Endothelial cell (in vitro differentiated cells): ENCODE measurements at regions not wholly inside any gene's neighbourhood (a gene's known extent, or its start where the extent isn't known, plus 50 kb on each side); places are given as distances from the start of the nearest gene placed in this dataset.

Experiments used
- DNase-seq: peaks from one replicate; pipeline ENCODE4 v3.0.0; 2021; ENCODE audit warnings: low spot score
- H3K27ac Mint-ChIP-seq: one replicate; pipeline ENCODE4 v1.8.0; 2021; ENCODE audit warnings: mixed read lengths, inconsistent platforms; ENCODE audit not compliant: unreplicated experiment
- H3K27me3 Mint-ChIP-seq: one replicate; pipeline ENCODE4 v1.8.0; 2021; ENCODE audit warnings: mild to moderate bottlenecking, moderate library complexity, mixed read lengths, inconsistent platforms; ENCODE audit not compliant: unreplicated experiment
- H3K36me3 Mint-ChIP-seq: one replicate; pipeline ENCODE4 v1.8.0; 2021; ENCODE audit warnings: mild to moderate bottlenecking, low read depth, mixed read lengths, inconsistent platforms; ENCODE audit not compliant: unreplicated experiment
- H3K4me1 Mint-ChIP-seq: one replicate; pipeline ENCODE4 v1.8.0; 2021; ENCODE audit warnings: mild to moderate bottlenecking, mixed read lengths, inconsistent platforms; ENCODE audit not compliant: unreplicated experiment
- H3K4me3 Mint-ChIP-seq: one replicate; pipeline ENCODE4 v1.8.0; 2021; ENCODE audit warnings: mild to moderate bottlenecking, mixed read lengths, inconsistent platforms; ENCODE audit not compliant: unreplicated experiment
- H3K9me3 Mint-ChIP-seq: one replicate; pipeline ENCODE4 v1.8.0; 2021; ENCODE audit warnings: mixed read lengths, inconsistent platforms; ENCODE audit not compliant: unreplicated experiment
- CTCF ChIP-seq: fragments of 200-600 bp; sonication (generic); IDR thresholded peaks from one replicate; pipeline ENCODE4 v1.5.0; 2021; ENCODE audit warnings: antibody characterized with exemption; ENCODE audit not compliant: unreplicated experiment

- H3K4me3 Mint-ChIP-seq = no peak overlapping the region
- H3K9me3 Mint-ChIP-seq = no peaks in the 10 kb centered on the region
- no peak overlapping the region for H3K27ac Mint-ChIP-seq
- H3K27me3 Mint-ChIP-seq = peaks cover 5% of the 10 kb centered on the region
- peaks cover 4% of the 10 kb centered on the region for H3K36me3 Mint-ChIP-seq
- TF ChIP-seq CTCF = no peak
- DNase-seq = no peak
- H3K4me1 Mint-ChIP-seq = no peaks in the 10 kb centered on the region
These were observed 64.4 kb upstream of the NANOS1 start for GRCh38 chr10:118965096-118965495.

- no peak for DNase-seq
- Mint-ChIP-seq H3K4me1 (no peaks in the 10 kb centered on the region), H3K9me3 (no peaks in the 10 kb centered on the region), H3K36me3 (peaks cover 4% of the 10 kb centered on the region), H3K4me3 (no peak overlapping the region), H3K27me3 (peaks cover 5% of the 10 kb centered on the region), H3K27ac (no peak overlapping the region)
- no peak for TF ChIP-seq CTCF
These were observed 63.9 kb upstream of the NANOS1 start for GRCh38 chr10:118965645-118966044.

GRCh38 chr10:118966076-118966849, 63.3 kb upstream of the NANOS1 start:
- no peak overlapping the region for H3K27ac Mint-ChIP-seq
- H3K4me3 Mint-ChIP-seq = no peak overlapping the region
- peaks cover 4% of the 10 kb centered on the region for H3K36me3 Mint-ChIP-seq
- no peak for DNase-seq
- TF ChIP-seq CTCF = no peak
- H3K9me3 Mint-ChIP-seq = no peaks in the 10 kb centered on the region
- H3K27me3 Mint-ChIP-seq = peaks cover 7% of the 10 kb centered on the region
- no peaks in the 10 kb centered on the region for H3K4me1 Mint-ChIP-seq

GRCh38 chr10:118966850-118967125, 62.7 kb upstream of the NANOS1 start:
- Mint-ChIP-seq H3K27me3 (peaks cover 7% of the 10 kb centered on the region), H3K4me1 (no peaks in the 10 kb centered on the region), H3K36me3 (peaks cover 4% of the 10 kb centered on the region), H3K4me3 (no peak overlapping the region), H3K27ac (no peak overlapping the region), H3K9me3 (no peaks in the 10 kb centered on the region)
- TF ChIP-seq CTCF = no peak
- DNase-seq = no peak

GRCh38 chr10:118967160-118967559, 62.4 kb upstream of the NANOS1 start:
- Mint-ChIP-seq H3K4me1 (no peaks in the 10 kb centered on the region), H3K4me3 (no peak overlapping the region), H3K27ac (no peak overlapping the region), H3K27me3 (peaks cover 5% of the 10 kb centered on the region), H3K9me3 (no peaks in the 10 kb centered on the region), H3K36me3 (peaks cover 4% of the 10 kb centered on the region)
- DNase-seq = no peak
- TF ChIP-seq CTCF = no peak
